ENCODE measurements at regions not wholly inside any gene's neighbourhood (a gene's known extent, or its start where the extent isn't known, plus 50 kb on each side); places are given as distances from the start of the nearest gene placed in this dataset.

- H3K27me3 ChIP-seq (ENCODE audit: control insufficient read depth, insufficient read depth, low read length, poor library complexity, severe bottlenecking), result no peaks in the 10 kb centered on the region
- Mint-ChIP-seq H3K27me3 (ENCODE audit: insufficient read depth) (peaks cover 2% of the 10 kb centered on the region), H3K4me1 (no peaks in the 10 kb centered on the region), H3K36me3 (ENCODE audit: low read depth) (no peaks in the 10 kb centered on the region), H3K4me3 (no peak overlapping the region), H3K27ac (no peak overlapping the region), H3K9me3 (peaks cover 18% of the 10 kb centered on the region)
- WGBS, 2 experiments (ENCODE audit: insufficient coverage in 1 of 2, insufficient read length in 1 of 2), result 95 to 100% methylated on average over 1 to 2 of the region's 2 CpGs
- H3K27ac ChIP-seq (ENCODE audit: low read depth, low read length), result no peak overlapping the region
- H3K9me3 ChIP-seq (ENCODE audit: control insufficient read depth, low read length), result peaks cover 9% of the 10 kb centered on the region
- H3K36me3 ChIP-seq (ENCODE audit: control insufficient read depth, insufficient read depth, low read length), result no peaks in the 10 kb centered on the region
- H3K4me1 ChIP-seq (ENCODE audit: control insufficient read depth, insufficient read depth, low read length), result no peaks in the 10 kb centered on the region
- H3K4me3 ChIP-seq (ENCODE audit: low read length), result no peak overlapping the region
- H3K9ac ChIP-seq (ENCODE audit: extremely low read depth, low read length, poor library complexity, severe bottlenecking), result no peak overlapping the region
- TF ChIP-seq CTCF (conservative IDR thresholded peaks at IDR 0.05), result peak; percentile 40
- no peak for DNase-seq
Measured at GRCh38 chr1:29425631-29426030, 189.3 kb downstream of the PTPRU start.

- Histone ChIP-seq H3K9ac (ENCODE audit: extremely low read depth, low read length, poor library complexity, severe bottlenecking) (no peak overlapping the region), H3K4me3 (ENCODE audit: low read length) (no peak overlapping the region), H3K4me1 (ENCODE audit: control insufficient read depth, insufficient read depth, low read length) (no peaks in the 10 kb centered on the region), H3K9me3 (ENCODE audit: control insufficient read depth, low read length) (peaks cover 8% of the 10 kb centered on the region), H3K27me3 (ENCODE audit: control insufficient read depth, insufficient read depth, low read length, poor library complexity, severe bottlenecking) (no peaks in the 10 kb centered on the region), H3K27ac (ENCODE audit: low read depth, low read length) (no peak overlapping the region), H3K36me3 (ENCODE audit: control insufficient read depth, insufficient read depth, low read length) (no peaks in the 10 kb centered on the region)
- Mint-ChIP-seq H3K36me3 (ENCODE audit: low read depth) (no peaks in the 10 kb centered on the region), H3K9me3 (peaks cover 11% of the 10 kb centered on the region), H3K27ac (no peak overlapping the region), H3K4me3 (no peak overlapping the region), H3K4me1 (no peaks in the 10 kb centered on the region), H3K27me3 (ENCODE audit: insufficient read depth) (no peaks in the 10 kb centered on the region)
- no peak for TF ChIP-seq CTCF (conservative IDR thresholded peaks at IDR 0.05)
- no peak for DNase-seq
- 88 to 100% methylated on average over 1 to 2 of the region's 2 CpGs for WGBS, 2 experiments (ENCODE audit: insufficient coverage in 1 of 2, insufficient read length in 1 of 2)
Measured at GRCh38 chr1:29424266-29424665, 187.9 kb downstream of the PTPRU start.

GRCh38 chr1:29420202-29420601 is 183.9 kb downstream of the PTPRU start:
- 85 to 100% methylated on average over 1 to 2 of the region's 2 CpGs for WGBS, 2 experiments (ENCODE audit: insufficient coverage in 1 of 2, insufficient read length in 1 of 2)

More at GRCh38 chr1:29420202-29420601, 183.9 kb downstream of the PTPRU start:
- TF ChIP-seq CTCF (conservative IDR thresholded peaks at IDR 0.05), result no peak
- H3K4me1 ChIP-seq (ENCODE audit: control insufficient read depth, insufficient read depth, low read length), result no peaks in the 10 kb centered on the region
- Mint-ChIP-seq H3K4me1 (peaks cover 12% of the 10 kb centered on the region), H3K27ac (no peak overlapping the region), H3K4me3 (no peak overlapping the region), H3K27me3 (ENCODE audit: insufficient read depth) (no peaks in the 10 kb centered on the region), H3K36me3 (ENCODE audit: low read depth) (no peaks in the 10 kb centered on the region), H3K9me3 (peaks cover 7% of the 10 kb centered on the region)
- H3K9ac ChIP-seq (ENCODE audit: extremely low read depth, low read length, poor library complexity, severe bottlenecking), result no peak overlapping the region
- peaks cover 8% of the 10 kb centered on the region for H3K9me3 ChIP-seq (ENCODE audit: control insufficient read depth, low read length)
- H3K27me3 ChIP-seq (ENCODE audit: control insufficient read depth, insufficient read depth, low read length, poor library complexity, severe bottlenecking), result no peaks in the 10 kb centered on the region
- no peak for DNase-seq
- H3K36me3 ChIP-seq (ENCODE audit: control insufficient read depth, insufficient read depth, low read length), result no peaks in the 10 kb centered on the region
- H3K4me3 ChIP-seq (ENCODE audit: low read length), result no peak overlapping the region
- H3K27ac ChIP-seq (ENCODE audit: low read depth, low read length), result no peak overlapping the region

All from endodermal cell (in vitro differentiated cells).